ENCODE measurements at regions not wholly inside any gene's neighbourhood (a gene's known extent, or its start where the extent isn't known, plus 50 kb on each side); places are given as distances from the start of the nearest gene placed in this dataset.

DNA sequence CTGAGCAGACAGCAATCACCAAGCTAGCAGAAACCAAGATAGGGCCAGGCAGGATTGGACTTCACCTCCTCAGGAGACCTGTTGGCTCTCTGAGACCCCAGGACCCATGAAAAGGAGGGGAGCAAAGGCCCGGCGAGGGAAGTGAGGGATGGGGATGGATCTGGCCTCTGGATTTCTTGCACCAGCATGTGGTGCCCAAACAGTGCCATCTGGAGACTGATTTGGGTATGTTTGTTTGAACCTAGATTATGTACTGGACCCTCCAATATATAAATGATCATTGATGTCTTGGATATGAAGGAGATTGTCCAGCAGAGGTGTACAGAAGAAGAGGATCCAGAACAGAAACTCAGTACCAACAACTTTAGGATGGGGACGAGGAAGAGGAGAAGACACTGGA is 83.4 kb upstream of the LY86 start:
- 33 to 45% methylated on average over 3 of the region's 3 CpGs for WGBS, 2 donors
- H3K4me3 ChIP-seq: no peak overlapping the region
- DNase-seq (no peak), ATAC-seq (no peak)
- no peak overlapping the region for H3K27ac ChIP-seq
- intact Hi-C loops (cut with DNase I): no loop called here
- H3K36me3 ChIP-seq (replicated peaks in 1 of 2; ENCODE audit: insufficient read depth in 1 of 2, low read depth in 2 of 2): no peaks in the 10 kb centered on the region
- H3K4me1 ChIP-seq: no peaks in the 10 kb centered on the region
- no peaks in the 10 kb centered on the region for H3K9me3 ChIP-seq
- H3K27me3 ChIP-seq: no peaks in the 10 kb centered on the region
- TF ChIP-seq POLR2A (IDR thresholded peaks at IDR 0.05): no peak
- TF ChIP-seq, protein P1, sequence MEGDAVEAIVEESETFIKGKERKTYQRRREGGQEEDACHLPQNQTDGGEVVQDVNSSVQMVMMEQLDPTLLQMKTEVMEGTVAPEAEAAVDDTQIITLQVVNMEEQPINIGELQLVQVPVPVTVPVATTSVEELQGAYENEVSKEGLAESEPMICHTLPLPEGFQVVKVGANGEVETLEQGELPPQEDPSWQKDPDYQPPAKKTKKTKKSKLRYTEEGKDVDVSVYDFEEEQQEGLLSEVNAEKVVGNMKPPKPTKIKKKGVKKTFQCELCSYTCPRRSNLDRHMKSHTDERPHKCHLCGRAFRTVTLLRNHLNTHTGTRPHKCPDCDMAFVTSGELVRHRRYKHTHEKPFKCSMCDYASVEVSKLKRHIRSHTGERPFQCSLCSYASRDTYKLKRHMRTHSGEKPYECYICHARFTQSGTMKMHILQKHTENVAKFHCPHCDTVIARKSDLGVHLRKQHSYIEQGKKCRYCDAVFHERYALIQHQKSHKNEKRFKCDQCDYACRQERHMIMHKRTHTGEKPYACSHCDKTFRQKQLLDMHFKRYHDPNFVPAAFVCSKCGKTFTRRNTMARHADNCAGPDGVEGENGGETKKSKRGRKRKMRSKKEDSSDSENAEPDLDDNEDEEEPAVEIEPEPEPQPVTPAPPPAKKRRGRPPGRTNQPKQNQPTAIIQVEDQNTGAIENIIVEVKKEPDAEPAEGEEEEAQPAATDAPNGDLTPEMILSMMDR (IDR thresholded peaks at IDR 0.05): no peak

DNA sequence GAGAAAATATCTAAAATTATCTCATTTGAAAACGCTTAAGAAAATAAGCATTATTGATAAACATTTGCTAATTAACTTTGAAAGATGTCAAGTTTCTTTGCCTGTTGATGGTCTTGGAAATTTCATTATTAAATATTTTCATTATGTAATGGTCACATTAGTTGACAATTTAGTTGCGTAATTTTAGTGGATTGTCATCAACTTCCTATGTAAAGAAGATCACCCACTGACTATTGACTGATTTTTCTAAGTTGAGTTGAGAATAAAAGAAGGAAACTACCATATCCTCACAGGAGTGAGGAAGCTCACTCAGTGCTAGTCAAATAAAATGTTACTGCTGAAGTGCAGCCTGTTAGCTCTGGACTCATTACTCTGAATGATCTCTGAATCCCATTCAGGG is 79.9 kb upstream of the LY86 start:
- intact Hi-C loops (cut with DNase I): no loop called here
- DNase-seq (no peak), ATAC-seq (no peak)
- WGBS, 2 donors: 66 to 71% methylated on average over 2 of the region's 2 CpGs
- Histone ChIP-seq H3K27me3 (no peaks in the 10 kb centered on the region), H3K9me3 (no peaks in the 10 kb centered on the region), H3K4me3 (no peak overlapping the region), H3K4me1 (no peaks in the 10 kb centered on the region), H3K27ac (no peak overlapping the region), H3K36me3 (replicated peaks in 1 of 2; ENCODE audit: insufficient read depth in 1 of 2, low read depth in 2 of 2) (no peaks in the 10 kb centered on the region)
- TF ChIP-seq, protein P1 (IDR thresholded peaks at IDR 0.05): no peak
- TF ChIP-seq POLR2A (IDR thresholded peaks at IDR 0.05): no peak

DNA sequence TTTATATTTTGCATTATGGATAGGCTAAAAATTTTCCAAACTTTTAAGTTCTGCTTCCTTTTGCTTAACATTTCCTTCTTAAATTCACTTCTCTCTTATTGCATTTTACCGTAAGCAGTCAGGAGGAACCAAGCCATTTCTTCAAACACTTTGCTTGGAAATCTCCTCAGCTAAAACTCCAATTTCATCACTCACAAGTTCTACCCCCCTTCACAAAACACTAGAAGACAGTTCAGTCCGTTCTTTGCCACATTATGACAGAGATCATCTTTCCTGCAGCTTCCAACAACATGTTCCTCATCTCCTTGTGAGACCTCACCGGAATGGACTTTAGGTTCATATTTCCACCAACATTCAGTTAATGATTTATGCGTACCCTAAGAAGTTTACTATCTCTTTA is 79.2 kb upstream of the LY86 start:
- no peaks in the 10 kb centered on the region for H3K27me3 ChIP-seq
- no peaks in the 10 kb centered on the region for H3K9me3 ChIP-seq
- H3K4me3 ChIP-seq: no peak overlapping the region
- WGBS, 2 donors: 69 to 80% methylated on average over 4 of the region's 4 CpGs
- intact Hi-C loops (cut with DNase I): no loop called here
- peak in 1 of 4 donors; percentile 5 for DNase-seq
- no peak overlapping the region for H3K27ac ChIP-seq
- ATAC-seq: no peak
- H3K4me1 ChIP-seq: no peaks in the 10 kb centered on the region
- H3K36me3 ChIP-seq (replicated peaks in 1 of 2; ENCODE audit: insufficient read depth in 1 of 2, low read depth in 2 of 2): no peaks in the 10 kb centered on the region
- TF ChIP-seq POLR2A (IDR thresholded peaks at IDR 0.05): no peak
- TF ChIP-seq, protein P1 (IDR thresholded peaks at IDR 0.05): no peak

DNA sequence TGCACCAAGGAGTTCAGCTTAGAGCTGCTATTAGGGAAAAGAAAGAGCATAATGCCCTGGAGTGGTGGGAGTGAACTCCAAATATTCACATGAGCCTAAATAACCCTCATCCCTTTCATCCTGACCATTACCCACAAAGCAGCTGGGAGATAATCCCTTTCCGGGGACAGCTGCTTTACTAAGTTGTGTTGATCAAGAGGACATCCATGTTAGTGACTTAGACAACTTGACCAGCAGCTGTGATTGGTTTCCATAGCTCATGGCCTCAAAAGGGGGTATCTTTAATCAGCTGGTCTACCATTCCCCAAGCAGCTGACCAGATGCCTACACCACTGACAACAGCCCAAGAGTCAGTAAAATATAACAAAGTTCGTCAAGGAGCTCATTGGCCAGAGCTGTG is 75.8 kb upstream of the LY86 start:
- Histone ChIP-seq H3K4me1 (no peaks in the 10 kb centered on the region), H3K27ac (no peak overlapping the region), H3K9me3 (no peaks in the 10 kb centered on the region), H3K27me3 (no peaks in the 10 kb centered on the region), H3K36me3 (replicated peaks in 1 of 2; ENCODE audit: insufficient read depth in 1 of 2, low read depth in 2 of 2) (no peaks in the 10 kb centered on the region), H3K4me3 (no peak overlapping the region)
- ATAC-seq: no peak
- TF ChIP-seq, protein P1 (IDR thresholded peaks at IDR 0.05): no peak
- no peak for TF ChIP-seq POLR2A (IDR thresholded peaks at IDR 0.05)
- no peak for DNase-seq
- 68 to 88% methylated on average over 2 of the region's 2 CpGs for WGBS, 2 donors
- intact Hi-C loops (cut with DNase I): no loop called here

DNA sequence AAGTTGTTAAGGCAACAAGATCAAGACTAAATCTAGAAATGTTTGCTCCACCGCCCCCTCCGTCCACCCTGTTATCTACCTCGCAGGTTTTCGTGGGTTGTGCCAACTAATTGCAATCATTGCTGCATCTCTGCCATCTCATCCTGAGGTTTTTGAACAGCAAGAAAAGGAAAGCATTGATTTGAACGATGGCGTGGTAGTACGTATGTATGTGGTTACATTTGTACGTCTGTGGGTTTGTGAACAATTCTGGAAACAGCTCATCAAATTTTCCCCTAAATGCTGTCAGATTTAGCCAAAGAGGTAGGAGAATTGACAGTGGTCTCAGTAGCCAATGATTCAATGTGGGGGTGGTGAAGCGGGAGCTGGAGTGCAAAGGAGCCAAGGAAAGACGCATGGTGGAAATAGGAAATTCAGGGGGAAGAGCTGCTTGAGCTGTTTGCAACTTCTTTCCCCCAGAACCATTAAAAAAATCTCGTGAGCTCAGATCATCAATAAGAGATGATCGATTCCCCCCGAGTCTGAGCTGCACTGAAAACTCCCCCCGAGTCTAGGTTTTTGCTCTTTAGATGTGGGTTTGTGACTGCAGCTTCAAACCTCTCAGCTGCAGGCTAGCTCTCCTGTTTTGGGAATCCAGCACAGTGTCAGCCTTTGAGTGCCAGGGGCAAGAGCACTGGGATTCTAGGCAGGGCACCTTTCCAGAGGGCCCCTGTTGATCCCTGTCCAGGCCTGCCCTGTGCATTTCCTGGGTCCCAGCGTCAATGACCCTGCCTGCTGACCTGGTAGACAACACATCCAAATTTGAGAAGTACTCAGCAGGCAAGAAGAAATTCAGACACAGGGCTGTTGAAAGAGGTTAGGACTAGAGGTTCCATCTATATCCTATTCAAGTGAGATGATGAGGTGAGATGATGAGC is 72.6 kb upstream of the LY86 start:
- no peak overlapping the region for H3K27ac ChIP-seq
- H3K27me3 ChIP-seq: no peaks in the 10 kb centered on the region
- DNase-seq: no peak
- no peaks in the 10 kb centered on the region for H3K9me3 ChIP-seq
- 57% methylated on average over 15 of the region's 15 CpGs for whole genome bisulfite sequencing, 2 donors
- no peaks in the 10 kb centered on the region for H3K36me3 ChIP-seq (replicated peaks in 1 of 2; ENCODE audit: insufficient read depth in 1 of 2, low read depth in 2 of 2)
- H3K4me3 ChIP-seq: no peak overlapping the region
- ATAC-seq: no peak
- H3K4me1 ChIP-seq: no peaks in the 10 kb centered on the region
- no peak for TF ChIP-seq POLR2A (IDR thresholded peaks at IDR 0.05)
- TF ChIP-seq, protein P1 (IDR thresholded peaks at IDR 0.05): no peak
- intact Hi-C loops (cut with DNase I): no loop called here
